ENCODE measurements at regions not wholly inside any gene's neighbourhood (a gene's known extent, or its start where the extent isn't known, plus 50 kb on each side); places are given as distances from the start of the nearest gene placed in this dataset.

DNA sequence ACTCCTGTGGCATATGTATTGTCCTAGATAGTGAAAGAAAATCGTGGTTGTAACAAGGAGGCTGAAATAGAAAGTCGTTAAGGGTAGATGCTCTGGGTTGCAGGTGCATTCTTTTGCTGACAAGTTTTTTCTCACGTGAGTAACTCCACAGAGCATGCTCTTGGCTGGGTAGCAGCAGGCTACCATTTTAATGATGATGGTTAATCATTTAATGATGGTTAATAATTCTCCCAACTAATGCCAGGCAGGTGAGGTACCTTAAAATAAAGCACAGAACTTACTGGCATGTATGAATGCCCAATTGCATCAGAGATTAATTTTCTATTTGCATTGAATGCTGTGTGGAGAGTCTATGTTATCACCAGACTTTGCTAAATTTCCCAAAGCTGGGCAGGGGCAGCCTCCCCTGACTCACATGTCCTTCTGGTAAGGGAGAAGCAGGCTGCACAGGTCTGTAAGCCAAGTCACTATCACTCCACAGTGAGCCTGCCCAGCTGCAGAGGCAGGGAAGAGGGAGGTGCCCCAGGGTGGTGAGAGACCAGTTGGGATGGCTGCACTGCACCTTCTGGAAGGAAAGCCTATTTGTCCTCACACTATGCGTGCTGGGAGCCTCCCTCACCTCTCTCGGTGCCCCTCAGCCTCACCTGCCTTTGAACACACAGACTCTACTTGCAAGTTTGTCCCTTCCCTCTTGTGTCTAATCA is 287.0 kb upstream of the IGFBP3 start:
- WGBS, 10 experiments: 0 to 82% (median 56%) methylated on average over 1 to 5 of the region's 5 CpGs; no CpG with 5 or more reads in 5 of the 10 experiments
- in situ Hi-C loops (cut with MboI; ENCODE audit: low pct_unique_long_range_greater_than_20kb in 2 of 9, low sequenced_read_pairs in 9 of 9, unreplicated experiment in 9 of 9): no loop called here
- no peak for ATAC-seq (replicated peaks in 6 of 8)
- no peak overlapping the region for H3K4me3 ChIP-seq
- H3K4me1 ChIP-seq (replicated peaks in 1 of 2): no peaks in the 10 kb centered on the region
- no peak overlapping the region for H3K27ac ChIP-seq

DNA sequence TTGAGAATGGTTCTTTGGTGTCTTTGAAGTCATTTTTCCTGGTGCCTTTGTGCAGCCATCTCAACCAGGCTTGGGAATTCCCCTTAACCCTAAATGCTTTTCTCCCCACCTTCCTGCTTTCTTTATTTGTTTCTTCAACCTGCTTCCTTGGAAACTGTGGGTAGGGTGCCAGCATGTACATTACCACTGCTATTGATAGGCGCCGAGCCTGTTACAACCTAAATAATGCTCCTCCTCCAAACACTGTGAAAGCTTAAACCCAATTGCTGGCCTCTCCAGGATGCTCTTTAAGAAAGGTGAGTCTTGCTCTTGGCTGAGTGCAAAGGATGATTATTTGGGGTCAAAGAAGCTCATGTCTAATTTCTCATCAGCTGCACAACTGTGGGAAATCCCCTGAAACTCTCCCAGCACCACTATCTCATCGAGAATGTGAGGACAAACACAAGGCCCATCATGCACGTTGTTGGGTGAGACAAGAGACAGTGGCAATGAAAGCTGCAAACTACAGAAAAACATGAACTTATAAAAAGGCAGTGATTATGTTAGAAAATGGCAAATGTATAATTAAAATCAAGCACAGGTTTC is 285.5 kb upstream of the IGFBP3 start:
- Histone ChIP-seq H3K27ac (no peak overlapping the region), H3K4me3 (no peak overlapping the region), H3K4me1 (replicated peaks in 1 of 2) (no peaks in the 10 kb centered on the region)
- 50 to 93% (median 80%) methylated on average over 1 to 4 of the region's 4 CpGs; no CpG with 5 or more reads in 3 of the 10 experiments for WGBS, 10 experiments
- in situ Hi-C loops (cut with MboI; ENCODE audit: low pct_unique_long_range_greater_than_20kb in 2 of 9, low sequenced_read_pairs in 9 of 9, unreplicated experiment in 9 of 9): no loop called here
- no peak for ATAC-seq (replicated peaks in 6 of 8)

DNA sequence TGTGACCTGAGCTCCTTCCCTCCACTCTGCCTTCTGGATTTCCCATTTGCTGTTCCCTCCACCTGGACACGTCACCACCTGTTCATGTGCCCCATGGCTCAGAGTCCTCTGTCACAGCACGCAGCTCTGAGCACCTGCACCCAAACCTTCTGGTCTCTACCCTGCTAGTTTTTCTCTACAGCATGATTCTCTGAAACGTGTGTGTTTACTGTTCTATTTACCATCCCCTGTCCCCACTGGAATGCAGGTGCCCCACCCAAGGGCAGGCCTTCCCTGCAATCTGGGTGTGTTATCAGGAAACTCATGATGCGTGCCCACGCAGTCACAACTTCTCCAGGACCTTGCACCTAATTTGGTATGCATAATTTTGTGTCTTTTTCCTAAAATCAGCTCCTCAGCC is 284.4 kb upstream of the IGFBP3 start:
- in situ Hi-C loops (cut with MboI; ENCODE audit: low pct_unique_long_range_greater_than_20kb in 2 of 9, low sequenced_read_pairs in 9 of 9, unreplicated experiment in 9 of 9): no loop called here
- peak in 2 of 8 experiments; percentile 81 to 84 for ATAC-seq (replicated peaks in 6 of 8)
- Histone ChIP-seq H3K4me1 (replicated peaks in 1 of 2) (no peaks in the 10 kb centered on the region), H3K27ac (no peak overlapping the region), H3K4me3 (no peak overlapping the region)
- WGBS, 10 experiments: 20 to 92% (median 86%) methylated on average over 1 to 2 of the region's 5 CpGs; no CpG with 5 or more reads in 6 of the 10 experiments

DNA sequence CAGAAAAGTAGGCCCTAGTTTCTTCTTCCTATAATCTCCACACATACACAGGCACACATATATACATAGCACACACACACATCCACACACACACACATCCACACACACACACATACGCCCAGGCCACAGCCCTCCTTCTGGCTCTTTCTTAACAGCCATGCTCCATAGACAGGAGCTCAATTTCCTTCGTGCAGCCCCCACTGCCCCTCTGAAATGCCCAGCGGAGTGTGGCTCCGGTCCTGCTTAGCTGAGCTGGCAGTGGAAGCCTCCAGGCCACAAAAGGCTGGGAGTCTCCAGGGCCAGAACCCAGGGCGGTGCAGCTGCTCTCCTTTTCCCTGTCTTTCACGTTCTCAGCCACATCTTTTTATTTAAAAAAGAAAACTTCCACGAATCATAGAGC is 282.9 kb upstream of the IGFBP3 start:
- 20 to 96% (median 72%) methylated on average over 1 to 5 of the region's 7 CpGs; no CpG with 5 or more reads in 3 of the 10 experiments for WGBS, 10 experiments
- in situ Hi-C loops (cut with MboI; ENCODE audit: low pct_unique_long_range_greater_than_20kb in 2 of 9, low sequenced_read_pairs in 9 of 9, unreplicated experiment in 9 of 9): no loop called here
- Histone ChIP-seq H3K4me3 (no peak overlapping the region), H3K27ac (no peak overlapping the region), H3K4me1 (replicated peaks in 1 of 2) (no peaks in the 10 kb centered on the region)
- ATAC-seq (replicated peaks in 6 of 8): no peak

DNA sequence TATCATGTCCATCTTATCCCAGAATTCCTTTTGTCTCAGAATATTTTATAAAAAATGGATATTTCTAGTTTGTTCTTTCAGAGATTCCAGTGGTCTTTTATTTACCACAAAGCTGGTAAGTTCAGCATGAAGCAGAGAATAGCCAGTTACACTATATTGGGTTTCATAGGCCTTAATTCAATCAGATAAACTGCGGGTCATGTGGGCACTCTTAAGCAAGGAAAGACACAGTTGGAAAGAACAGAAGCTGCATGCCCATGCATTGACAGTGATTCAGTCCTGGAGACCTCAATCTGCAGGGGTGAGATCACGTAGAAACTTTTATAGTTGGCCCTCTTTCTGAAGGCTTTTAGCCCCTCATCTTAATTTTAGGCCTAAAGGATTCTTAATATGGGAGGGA is 281.3 kb upstream of the IGFBP3 start:
- no peak overlapping the region for H3K27ac ChIP-seq
- H3K4me1 ChIP-seq (replicated peaks in 1 of 2): no peaks in the 10 kb centered on the region
- in situ Hi-C loops (cut with MboI; ENCODE audit: low pct_unique_long_range_greater_than_20kb in 2 of 9, low sequenced_read_pairs in 9 of 9, unreplicated experiment in 9 of 9): no loop called here
- WGBS, 10 experiments: 6 to 100% (median 79%) methylated on average over 1 to 2 of the region's 2 CpGs; no CpG with 5 or more reads in 2 of the 10 experiments
- ATAC-seq (replicated peaks in 6 of 8): no peak
- H3K4me3 ChIP-seq: no peak overlapping the region

DNA sequence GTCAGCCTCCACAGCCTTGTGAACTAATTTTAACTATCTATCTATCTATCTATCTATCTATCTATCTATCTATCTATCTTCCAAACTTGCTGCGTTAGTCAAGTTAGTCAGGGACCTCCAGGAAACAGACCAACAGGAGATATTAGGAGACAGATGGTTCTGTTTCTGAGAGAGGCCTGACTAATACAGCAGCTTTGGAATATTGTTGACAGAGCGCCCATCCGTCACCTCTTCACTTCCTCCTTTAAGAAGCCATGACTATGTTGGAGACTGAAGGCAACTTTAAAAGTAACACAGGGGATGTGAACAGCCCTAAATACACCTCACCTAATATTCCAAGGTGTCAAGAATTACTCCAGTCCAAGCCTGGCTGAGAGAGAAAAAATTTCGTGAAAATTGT is 280.9 kb upstream of the IGFBP3 start:
- Histone ChIP-seq H3K4me3 (no peak overlapping the region), H3K27ac (no peak overlapping the region), H3K4me1 (replicated peaks in 1 of 2) (no peaks in the 10 kb centered on the region)
- in situ Hi-C loops (cut with MboI; ENCODE audit: low pct_unique_long_range_greater_than_20kb in 2 of 9, low sequenced_read_pairs in 9 of 9, unreplicated experiment in 9 of 9): no loop called here
- WGBS, 10 experiments: 72 to 100% (median 92%) methylated on average over 1 to 4 of the region's 4 CpGs; no CpG with 5 or more reads in 1 of the 10 experiments
- no peak for ATAC-seq (replicated peaks in 6 of 8)

DNA sequence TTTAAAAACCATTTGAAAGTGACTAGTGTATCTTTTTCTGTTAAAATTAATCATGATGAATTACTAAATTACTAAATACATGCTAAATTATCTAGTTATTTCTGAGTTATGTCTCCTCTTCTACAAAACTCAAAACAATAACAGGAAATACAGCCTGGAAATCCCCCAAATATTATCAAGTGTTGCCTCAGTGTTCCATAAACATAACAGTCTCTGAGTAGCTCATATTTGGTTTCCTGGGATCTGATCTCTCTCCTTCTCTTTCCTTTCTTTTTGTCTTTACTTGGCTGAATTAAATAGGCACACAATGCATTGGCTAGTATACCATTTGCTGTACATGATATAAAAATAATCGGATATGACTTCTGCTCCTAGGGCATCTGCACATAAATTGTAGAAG is 277.6 kb upstream of the IGFBP3 start:
- no peak for ATAC-seq (replicated peaks in 6 of 8)
- in situ Hi-C loops (cut with MboI; ENCODE audit: low pct_unique_long_range_greater_than_20kb in 2 of 9, low sequenced_read_pairs in 9 of 9, unreplicated experiment in 9 of 9): no loop called here
- Histone ChIP-seq H3K4me1 (replicated peaks in 1 of 2) (no peaks in the 10 kb centered on the region), H3K4me3 (no peak overlapping the region), H3K27ac (no peak overlapping the region)
- WGBS, 10 experiments: 57 to 100% (median 86%) methylated on average over 1 of the region's 1 CpG; no CpG with 5 or more reads in 3 of the 10 experiments

DNA sequence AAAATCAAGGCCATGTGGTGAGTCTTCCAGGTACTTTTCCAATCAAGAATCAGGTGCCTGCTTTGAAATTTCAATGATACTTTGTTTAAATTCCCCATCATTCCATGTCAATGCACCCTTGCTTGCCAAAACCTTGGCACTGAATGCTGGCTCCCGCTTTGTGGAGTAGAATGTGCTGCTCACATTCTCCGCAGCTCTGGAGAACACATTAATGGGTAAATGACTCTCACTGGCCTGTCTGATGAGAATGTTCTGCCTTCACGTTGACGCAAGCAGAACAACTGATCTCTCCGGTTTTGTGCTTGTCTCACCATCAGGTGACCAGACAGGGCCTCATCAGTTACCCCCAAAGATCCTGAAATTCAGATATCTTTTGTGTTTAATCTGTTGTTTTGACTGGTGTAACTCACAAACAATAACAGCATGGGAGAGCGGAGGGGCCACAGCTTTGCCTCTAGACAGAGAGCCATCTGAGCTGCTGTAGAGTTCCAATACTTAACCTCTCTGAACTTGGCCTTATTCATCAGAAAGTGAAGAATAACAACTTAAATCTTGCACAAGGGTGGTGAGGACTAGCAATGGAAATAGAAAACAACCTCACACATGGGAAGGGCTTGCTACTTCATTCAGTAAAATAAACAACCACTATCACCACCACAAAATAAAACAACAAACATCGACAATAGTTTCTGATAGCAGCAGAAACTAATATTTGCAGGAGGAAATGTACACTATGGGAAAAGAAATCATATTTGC is 276.9 kb upstream of the IGFBP3 start:
- ATAC-seq (replicated peaks in 6 of 8): no peak
- Histone ChIP-seq H3K4me3 (no peak overlapping the region), H3K4me1 (replicated peaks in 1 of 2) (no peaks in the 10 kb centered on the region), H3K27ac (no peak overlapping the region)
- WGBS, 10 experiments: 14 to 100% (median 84%) methylated on average over 1 to 6 of the region's 7 CpGs
- in situ Hi-C loops (cut with MboI; ENCODE audit: low pct_unique_long_range_greater_than_20kb in 2 of 9, low sequenced_read_pairs in 9 of 9, unreplicated experiment in 9 of 9): no loop called here

DNA sequence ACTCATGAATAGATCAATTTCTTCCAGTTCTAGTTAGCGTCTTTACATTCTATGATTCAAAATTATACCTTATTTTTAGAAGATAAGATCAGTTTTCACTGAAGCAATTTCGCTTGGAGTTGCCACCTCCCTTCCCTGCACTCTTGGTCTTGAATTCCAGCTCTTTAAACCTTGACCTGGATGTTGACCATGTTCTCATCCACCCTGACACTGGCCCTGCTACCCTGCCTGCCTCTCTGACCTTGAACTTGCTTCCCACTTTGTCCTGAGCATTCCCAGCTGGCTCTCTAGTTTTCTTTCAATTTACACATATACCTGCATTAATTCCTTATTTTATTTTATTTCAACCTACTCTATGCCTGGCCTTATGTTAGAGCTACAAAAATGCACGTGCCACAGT is 274.9 kb upstream of the IGFBP3 start:
- Histone ChIP-seq H3K4me3 (no peak overlapping the region), H3K4me1 (replicated peaks in 1 of 2) (no peaks in the 10 kb centered on the region), H3K27ac (no peak overlapping the region)
- ATAC-seq (replicated peaks in 6 of 8): no peak
- 48 to 100% (median 73%) methylated on average over 1 to 3 of the region's 3 CpGs for WGBS, 10 experiments
- in situ Hi-C loops (cut with MboI; ENCODE audit: low pct_unique_long_range_greater_than_20kb in 2 of 9, low sequenced_read_pairs in 9 of 9, unreplicated experiment in 9 of 9): no loop called here

DNA sequence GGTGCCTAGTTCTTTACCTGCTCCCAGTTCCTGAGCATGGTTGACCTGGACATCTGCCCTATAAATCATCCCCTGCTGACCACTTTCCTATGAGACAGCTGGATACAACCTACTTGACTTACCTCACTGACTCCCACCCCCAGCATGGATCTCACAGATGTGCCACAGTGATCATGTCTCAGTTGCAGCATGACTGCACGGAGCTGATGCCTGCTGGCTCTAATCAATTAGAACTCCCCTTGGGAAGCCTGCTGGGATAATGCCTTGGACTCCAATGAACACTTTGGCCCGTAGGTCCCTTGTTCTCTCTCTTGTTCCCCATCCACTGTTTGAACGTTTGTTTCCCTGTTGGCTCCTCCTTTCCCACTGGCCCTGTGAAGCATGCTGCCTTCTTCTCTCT is 271.2 kb upstream of the IGFBP3 start:
- Histone ChIP-seq H3K4me3 (no peak overlapping the region), H3K4me1 (replicated peaks in 1 of 2) (no peaks in the 10 kb centered on the region), H3K27ac (no peak overlapping the region)
- in situ Hi-C loops (cut with MboI; ENCODE audit: low pct_unique_long_range_greater_than_20kb in 2 of 9, low sequenced_read_pairs in 9 of 9, unreplicated experiment in 9 of 9): no loop called here
- WGBS, 10 experiments: 20 to 100% (median 67%) methylated on average over 1 of the region's 3 CpGs; no CpG with 5 or more reads in 5 of the 10 experiments
- no peak for ATAC-seq (replicated peaks in 6 of 8)

DNA sequence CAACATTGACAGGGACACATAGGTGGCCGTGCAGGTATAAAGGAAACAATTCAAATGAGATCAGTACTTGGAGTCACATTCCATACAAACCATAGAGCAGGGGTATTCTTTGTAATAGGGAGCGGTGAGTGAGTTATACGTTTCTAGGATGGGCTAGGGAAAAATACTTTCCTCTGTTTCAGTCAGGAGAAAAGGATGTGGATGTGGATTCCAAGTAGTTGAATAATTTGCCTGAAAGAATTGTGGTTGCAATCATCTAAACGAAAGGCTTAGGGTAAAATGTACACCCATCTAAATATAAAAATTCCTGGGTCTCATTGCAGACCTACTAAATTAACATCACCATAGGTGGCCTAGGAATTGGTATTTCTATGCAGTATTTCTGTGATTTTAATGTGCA is 270.7 kb upstream of the IGFBP3 start:
- Histone ChIP-seq H3K4me3 (no peak overlapping the region), H3K27ac (no peak overlapping the region), H3K4me1 (replicated peaks in 1 of 2) (no peaks in the 10 kb centered on the region)
- no peak for ATAC-seq (replicated peaks in 6 of 8)
- WGBS, 10 experiments: 0 to 94% (median 59%) methylated on average over 1 to 4 of the region's 4 CpGs; no CpG with 5 or more reads in 2 of the 10 experiments
- in situ Hi-C loops (cut with MboI; ENCODE audit: low pct_unique_long_range_greater_than_20kb in 2 of 9, low sequenced_read_pairs in 9 of 9, unreplicated experiment in 9 of 9): no loop called here

DNA sequence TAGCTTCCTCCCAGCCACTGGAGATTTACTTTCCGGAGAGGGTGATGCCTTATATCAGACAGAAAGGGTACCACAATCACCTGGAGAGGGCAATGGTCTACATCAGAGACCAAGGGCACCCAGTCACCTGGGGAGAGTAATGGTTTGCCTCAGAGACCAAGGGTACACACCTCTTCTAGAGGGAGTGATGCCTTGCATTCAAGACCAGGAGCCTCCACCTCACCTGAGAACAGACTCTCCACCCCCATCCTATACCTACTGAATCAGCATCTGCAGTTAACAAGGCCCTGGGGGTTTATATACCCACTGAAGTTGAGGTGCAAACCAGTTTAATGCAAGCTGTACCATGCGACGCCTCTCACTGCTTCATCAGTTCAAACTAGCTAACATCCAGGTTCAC is 270.2 kb upstream of the IGFBP3 start:
- no peak for ATAC-seq (replicated peaks in 6 of 8)
- in situ Hi-C loops (cut with MboI; ENCODE audit: low pct_unique_long_range_greater_than_20kb in 2 of 9, low sequenced_read_pairs in 9 of 9, unreplicated experiment in 9 of 9): no loop called here
- Histone ChIP-seq H3K27ac (no peak overlapping the region), H3K4me1 (replicated peaks in 1 of 2) (no peaks in the 10 kb centered on the region), H3K4me3 (no peak overlapping the region)
- 80 to 100% (median 94%) methylated on average over 1 to 3 of the region's 3 CpGs; no CpG with 5 or more reads in 5 of the 10 experiments for WGBS, 10 experiments

DNA sequence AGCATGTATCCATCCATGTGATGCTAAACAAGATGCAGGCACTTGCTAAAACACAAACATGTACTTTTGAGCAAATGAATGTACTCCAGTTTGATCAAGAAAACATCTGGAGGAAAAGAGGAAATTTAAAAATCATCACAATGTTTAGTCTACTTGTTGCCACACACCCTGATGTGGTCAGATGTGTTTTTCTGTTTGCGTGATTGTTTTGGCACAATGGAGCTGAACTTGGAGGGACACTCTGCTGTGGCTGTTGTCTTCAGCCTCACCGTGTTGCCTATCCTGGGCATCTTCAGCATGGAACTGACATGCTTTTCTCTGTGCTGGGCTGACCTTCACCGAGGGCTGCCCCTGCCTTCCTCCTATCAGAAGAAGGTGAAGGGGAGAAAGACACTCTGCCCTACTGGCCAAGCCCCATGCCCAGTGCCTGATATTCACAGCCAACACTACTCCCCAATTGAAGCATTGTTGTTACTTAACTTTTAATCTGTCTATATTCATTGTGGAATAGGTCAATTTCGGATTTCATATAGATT is 268.3 kb upstream of the IGFBP3 start:
- no peak overlapping the region for H3K27ac ChIP-seq
- in situ Hi-C loops (cut with MboI; ENCODE audit: low pct_unique_long_range_greater_than_20kb in 2 of 9, low sequenced_read_pairs in 9 of 9, unreplicated experiment in 9 of 9): no loop called here
- WGBS, 10 experiments: 39 to 100% (median 68%) methylated on average over 1 to 4 of the region's 4 CpGs; no CpG with 5 or more reads in 2 of the 10 experiments
- no peaks in the 10 kb centered on the region for H3K4me1 ChIP-seq (replicated peaks in 1 of 2)
- H3K4me3 ChIP-seq: no peak overlapping the region
- ATAC-seq (replicated peaks in 6 of 8): no peak
